ENCODE measurements at regions not wholly inside any gene's neighbourhood (a gene's known extent, or its start where the extent isn't known, plus 50 kb on each side); places are given as distances from the start of the nearest gene placed in this dataset.

GRCh38 chr2:236942554-236942953 lies 143.1 kb upstream of the COPS8 start:
- TF ChIP-seq EZH2 (IDR thresholded peaks at IDR 0.05; ENCODE audit: borderline replicate concordance), result no peak
- no peak for TF ChIP-seq CTCF (IDR thresholded peaks at IDR 0.05; ENCODE audit: poor library complexity)
